Thoracic aorta (tissue), 2 donors: ENCODE measurements at regions not wholly inside any gene's neighbourhood (a gene's known extent, or its start where the extent isn't known, plus 50 kb on each side); places are given as distances from the start of the nearest gene placed in this dataset.

Experiments
- ATAC-seq: fragments of 150-250 bp; one replicate; pipeline ENCODE4 v1.8.0; 2017; ENCODE audit warnings: low read depth; ENCODE audit not compliant: insufficient number of reproducible peaks, low FRiP score
- DNase-seq: peaks from one replicate; pipeline ENCODE4 v3.0.0-alpha.2; 2020; ENCODE audit warnings: low spot score
- H3K27ac ChIP-seq, 2 donors: fragments of 200-600 bp; sonication (generic); 1 replicate in 1 of 2; 2 replicates in 1 of 2; pipeline ENCODE4 v1.5.1; 2016; ENCODE audit warnings: mild to moderate bottlenecking in 2 of 2, moderate library complexity in 2 of 2
- H3K27me3 ChIP-seq: fragments of 200-600 bp; sonication (generic); replicated peaks from 2 replicates; pipeline ENCODE4 v1.6.0; 2016; ENCODE audit warnings: mild to moderate bottlenecking; ENCODE audit not compliant: insufficient read depth
- H3K36me3 ChIP-seq: fragments of 200-600 bp; sonication (generic); one replicate; pipeline ENCODE4 v1.5.1; 2016
- H3K4me1 ChIP-seq, 2 donors: fragments of 200-600 bp; sonication (generic); 1 replicate in 1 of 2; 2 replicates in 1 of 2; pipeline versions ENCODE4 v1.5.1 to v1.6.0; 2016; ENCODE audit warnings: low read depth in 2 of 2, mild to moderate bottlenecking in 1 of 2; ENCODE audit not compliant: control insufficient read depth in 1 of 2
- H3K4me3 ChIP-seq: fragments of 200-600 bp; sonication (generic); 2 replicates; pipeline ENCODE4 v1.5.1; 2016; ENCODE audit warnings: mild to moderate bottlenecking
- H3K9me3 ChIP-seq: fragments of 200-600 bp; sonication (generic); 2 replicates; pipeline ENCODE4 v1.5.1; 2016
- CTCF ChIP-seq: fragments of 200-600 bp; sonication (generic); IDR thresholded peaks from one replicate; pipeline ENCODE4 v1.5.1; 2019; ENCODE audit warnings: antibody characterized with exemption

- no peak for TF ChIP-seq CTCF
- no peaks in the 10 kb centered on the region for H3K27me3 ChIP-seq
- ATAC-seq (no peak), DNase-seq (no peak)
- H3K4me3 ChIP-seq: no peak overlapping the region
- no peaks in the 10 kb centered on the region for H3K36me3 ChIP-seq
- no peaks in the 10 kb centered on the region for H3K4me1 ChIP-seq
- H3K9me3 ChIP-seq: no peaks in the 10 kb centered on the region
- H3K27ac ChIP-seq: no peak overlapping the region
Measured at GRCh38 chr14:51468523-51468922, 183.2 kb upstream of the FRMD6 start.

- no peaks in the 10 kb centered on the region for H3K4me1 ChIP-seq
- DNase-seq: no peak
- H3K9me3 ChIP-seq: no peaks in the 10 kb centered on the region
- no peak overlapping the region for H3K4me3 ChIP-seq
- H3K27me3 ChIP-seq: no peaks in the 10 kb centered on the region
- ATAC-seq: no peak
- no peak overlapping the region for H3K27ac ChIP-seq
- H3K36me3 ChIP-seq: no peaks in the 10 kb centered on the region
- no peak for TF ChIP-seq CTCF
Measured at GRCh38 chr14:51472881-51473280, 178.8 kb upstream of the FRMD6 start.

GRCh38 chr14:51473351-51473750 lies 178.4 kb upstream of the FRMD6 start:
- ATAC-seq (no peak), DNase-seq (no peak)
- Histone ChIP-seq H3K9me3 (no peaks in the 10 kb centered on the region), H3K27me3 (no peaks in the 10 kb centered on the region), H3K4me3 (no peak overlapping the region), H3K4me1 (no peaks in the 10 kb centered on the region), H3K36me3 (no peaks in the 10 kb centered on the region), H3K27ac (no peak overlapping the region)
- TF ChIP-seq CTCF: no peak

- no peak overlapping the region for H3K4me3 ChIP-seq
- H3K27me3 ChIP-seq: no peaks in the 10 kb centered on the region
- no peaks in the 10 kb centered on the region for H3K36me3 ChIP-seq
- H3K27ac ChIP-seq: no peak overlapping the region
- no peak for TF ChIP-seq CTCF
- ATAC-seq (no peak), DNase-seq (no peak)
- H3K4me1 ChIP-seq: no peaks in the 10 kb centered on the region
- no peaks in the 10 kb centered on the region for H3K9me3 ChIP-seq
Measured at GRCh38 chr14:51473808-51474565, 177.7 kb upstream of the FRMD6 start.

GRCh38 chr14:51474854-51475253 lies 176.9 kb upstream of the FRMD6 start:
- TF ChIP-seq CTCF: no peak
- H3K9me3 ChIP-seq: no peaks in the 10 kb centered on the region
- H3K4me3 ChIP-seq: no peak overlapping the region
- H3K27me3 ChIP-seq: no peaks in the 10 kb centered on the region
- DNase-seq (no peak), ATAC-seq (no peak)
- H3K27ac ChIP-seq: no peak overlapping the region
- H3K4me1 ChIP-seq: no peaks in the 10 kb centered on the region
- H3K36me3 ChIP-seq: no peaks in the 10 kb centered on the region
